Progenitor cell of endocrine pancreas (in vitro differentiated cells): ENCODE measurements at regions not wholly inside any gene's neighbourhood (a gene's known extent, or its start where the extent isn't known, plus 50 kb on each side); places are given as distances from the start of the nearest gene placed in this dataset.

Experiments used
- DNase-seq: peaks from one replicate; pipeline ENCODE4 v3.0.0; 2021; ENCODE audit warnings: low spot score; ENCODE audit not compliant: unreplicated experiment
- H3K27ac Mint-ChIP-seq: 2 replicates; pipeline ENCODE4 v1.8.0; 2021; ENCODE audit warnings: mild to moderate bottlenecking, moderate library complexity, mixed read lengths
- H3K27me3 Mint-ChIP-seq: 2 replicates; pipeline ENCODE4 v1.8.0; 2021; ENCODE audit warnings: mixed read lengths
- H3K36me3 Mint-ChIP-seq: 2 replicates; pipeline ENCODE4 v1.8.0; 2022; ENCODE audit warnings: mixed read lengths; ENCODE audit not compliant: insufficient read depth
- H3K4me1 Mint-ChIP-seq: 2 replicates; pipeline ENCODE4 v1.8.0; 2021; ENCODE audit warnings: low read depth, mixed read lengths
- H3K4me3 Mint-ChIP-seq: 2 replicates; pipeline ENCODE4 v1.8.0; 2021; ENCODE audit warnings: low read depth, mild to moderate bottlenecking, moderate library complexity, mixed read lengths
- H3K9me3 Mint-ChIP-seq: 2 replicates; pipeline ENCODE4 v1.8.0; 2021; ENCODE audit warnings: low read depth, mixed read lengths
- TF ChIP-seq, protein P1 (sequence below): fragments of 200-600 bp; sonication (generic); IDR thresholded peaks from one replicate; pipeline ENCODE4 v1.5.0; 2021; ENCODE audit warnings: antibody characterized with exemption, mild to moderate bottlenecking; ENCODE audit not compliant: unreplicated experiment

DNA sequence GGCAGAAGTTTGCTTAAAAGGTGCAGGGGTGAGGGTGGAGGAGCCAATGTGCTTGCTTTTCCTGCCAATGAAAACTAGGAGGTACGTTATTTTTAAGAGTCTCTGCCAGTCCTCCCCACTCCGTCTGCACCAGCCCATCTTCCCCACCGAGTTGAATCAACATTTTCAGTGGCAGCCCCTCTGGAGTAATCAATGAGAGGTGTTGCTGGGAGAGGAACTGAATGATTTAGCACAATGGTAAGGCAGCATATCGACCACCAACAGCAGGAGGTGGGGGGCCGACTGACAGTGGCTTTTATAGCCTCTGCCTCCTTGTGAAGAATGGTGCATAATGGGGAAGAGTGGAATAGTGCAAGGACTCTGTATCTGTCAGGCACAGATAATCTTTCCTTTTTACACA, 1465.0 kb upstream of the GOT2 start:
- Mint-ChIP-seq H3K4me1 (peaks cover 18% of the 10 kb centered on the region), H3K9me3 (no peaks in the 10 kb centered on the region), H3K27ac (no peak overlapping the region), H3K27me3 (no peaks in the 10 kb centered on the region), H3K36me3 (no peaks in the 10 kb centered on the region), H3K4me3 (no peak overlapping the region)
- TF ChIP-seq, protein P1, sequence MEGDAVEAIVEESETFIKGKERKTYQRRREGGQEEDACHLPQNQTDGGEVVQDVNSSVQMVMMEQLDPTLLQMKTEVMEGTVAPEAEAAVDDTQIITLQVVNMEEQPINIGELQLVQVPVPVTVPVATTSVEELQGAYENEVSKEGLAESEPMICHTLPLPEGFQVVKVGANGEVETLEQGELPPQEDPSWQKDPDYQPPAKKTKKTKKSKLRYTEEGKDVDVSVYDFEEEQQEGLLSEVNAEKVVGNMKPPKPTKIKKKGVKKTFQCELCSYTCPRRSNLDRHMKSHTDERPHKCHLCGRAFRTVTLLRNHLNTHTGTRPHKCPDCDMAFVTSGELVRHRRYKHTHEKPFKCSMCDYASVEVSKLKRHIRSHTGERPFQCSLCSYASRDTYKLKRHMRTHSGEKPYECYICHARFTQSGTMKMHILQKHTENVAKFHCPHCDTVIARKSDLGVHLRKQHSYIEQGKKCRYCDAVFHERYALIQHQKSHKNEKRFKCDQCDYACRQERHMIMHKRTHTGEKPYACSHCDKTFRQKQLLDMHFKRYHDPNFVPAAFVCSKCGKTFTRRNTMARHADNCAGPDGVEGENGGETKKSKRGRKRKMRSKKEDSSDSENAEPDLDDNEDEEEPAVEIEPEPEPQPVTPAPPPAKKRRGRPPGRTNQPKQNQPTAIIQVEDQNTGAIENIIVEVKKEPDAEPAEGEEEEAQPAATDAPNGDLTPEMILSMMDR = no peak
- no peak for DNase-seq

DNA sequence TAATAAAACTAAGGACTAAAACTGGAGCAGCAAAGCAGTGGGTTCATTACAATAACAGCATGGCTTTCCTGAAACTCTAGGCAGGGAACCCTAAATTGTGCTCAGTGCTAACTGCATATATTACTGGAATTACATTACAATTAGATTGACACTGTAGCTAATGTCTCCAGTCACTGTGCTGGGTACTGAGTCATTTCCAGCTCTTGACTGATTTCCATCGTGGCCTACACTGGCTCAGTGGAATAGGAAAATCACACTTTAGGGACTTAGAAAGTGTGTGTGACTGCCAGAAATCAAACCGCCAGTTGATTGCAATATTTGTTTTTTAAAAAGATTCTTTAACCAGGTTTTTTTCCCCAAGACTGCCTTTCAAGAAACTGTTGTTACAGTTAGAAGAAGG, 1447.4 kb upstream of the GOT2 start:
- H3K4me3 Mint-ChIP-seq = no peak overlapping the region
- DNase-seq = no peak
- H3K9me3 Mint-ChIP-seq = no peaks in the 10 kb centered on the region
- no peaks in the 10 kb centered on the region for H3K4me1 Mint-ChIP-seq
- H3K36me3 Mint-ChIP-seq = no peaks in the 10 kb centered on the region
- H3K27me3 Mint-ChIP-seq = no peaks in the 10 kb centered on the region
- TF ChIP-seq, protein P1 = no peak
- no peak overlapping the region for H3K27ac Mint-ChIP-seq

DNA sequence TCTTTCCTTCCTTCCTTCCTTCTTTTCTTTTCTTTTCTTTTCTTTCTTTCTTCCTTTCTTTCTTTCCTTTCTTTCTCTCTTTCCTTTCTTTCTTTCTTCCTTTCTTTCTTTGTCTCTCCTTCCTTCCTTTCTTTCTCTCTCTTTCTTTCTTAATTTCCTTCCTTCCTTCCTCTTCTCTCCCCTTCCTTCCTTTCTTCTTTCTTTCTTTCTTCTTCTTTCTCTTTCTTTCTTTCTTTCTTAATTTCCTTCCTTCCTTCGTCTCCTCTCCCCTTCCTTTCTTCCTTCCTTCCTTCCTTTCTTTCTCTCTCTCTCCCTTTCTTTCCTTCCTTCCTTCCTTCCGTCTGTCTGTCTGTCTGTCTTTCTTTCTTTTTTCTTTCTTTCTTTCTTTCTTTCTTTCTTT, 1446.5 kb upstream of the GOT2 start:
- Mint-ChIP-seq H3K9me3 (no peaks in the 10 kb centered on the region), H3K4me1 (no peaks in the 10 kb centered on the region), H3K27ac (no peak overlapping the region), H3K4me3 (no peak overlapping the region), H3K27me3 (no peaks in the 10 kb centered on the region), H3K36me3 (no peaks in the 10 kb centered on the region)
- no peak for DNase-seq
- TF ChIP-seq, protein P1 = no peak

DNA sequence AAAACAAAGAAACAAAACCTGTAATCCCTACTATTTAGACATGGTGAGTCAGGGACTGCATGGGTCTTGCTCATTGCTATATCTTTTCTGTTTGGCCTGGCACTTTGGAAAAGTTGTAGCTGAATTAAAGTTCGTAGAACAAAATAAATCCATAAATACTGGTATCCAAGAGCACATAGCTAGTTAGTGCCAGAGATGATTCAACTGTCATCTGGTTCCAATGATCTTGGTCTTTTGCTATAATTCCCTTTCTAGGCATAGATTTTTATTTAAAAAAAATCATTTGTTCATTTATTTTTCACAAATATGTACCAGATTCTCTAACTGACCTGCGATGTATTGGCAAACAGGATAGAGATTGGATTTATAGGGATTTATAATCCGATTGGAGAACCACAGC, 1436.1 kb upstream of the GOT2 start:
- no peaks in the 10 kb centered on the region for H3K36me3 Mint-ChIP-seq
- H3K9me3 Mint-ChIP-seq = no peaks in the 10 kb centered on the region
- no peak overlapping the region for H3K4me3 Mint-ChIP-seq
- H3K27ac Mint-ChIP-seq = no peak overlapping the region
- no peak for DNase-seq
- no peaks in the 10 kb centered on the region for H3K4me1 Mint-ChIP-seq
- H3K27me3 Mint-ChIP-seq = no peaks in the 10 kb centered on the region
- TF ChIP-seq, protein P1 = no peak

DNA sequence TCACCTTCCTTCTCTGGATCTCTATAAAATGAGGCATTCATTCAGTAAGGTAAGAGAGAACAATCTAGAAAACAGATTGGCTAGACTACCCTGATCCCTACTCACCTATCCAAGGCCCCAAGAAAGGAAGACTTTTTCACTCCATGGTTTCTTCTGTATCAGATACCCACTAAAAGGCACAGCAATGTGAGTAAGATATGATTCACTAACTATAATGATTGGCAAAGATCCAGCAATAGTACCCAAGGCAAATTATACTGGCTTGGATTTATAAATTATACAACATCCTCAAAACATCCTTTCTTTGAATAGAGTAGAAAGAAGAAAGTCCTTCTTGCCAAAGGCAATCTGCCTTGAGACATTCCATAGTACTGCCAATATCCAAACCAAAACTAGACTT, 1432.0 kb upstream of the GOT2 start:
- Mint-ChIP-seq H3K27ac (no peak overlapping the region), H3K4me3 (no peak overlapping the region), H3K27me3 (no peaks in the 10 kb centered on the region), H3K36me3 (no peaks in the 10 kb centered on the region), H3K4me1 (no peaks in the 10 kb centered on the region), H3K9me3 (no peaks in the 10 kb centered on the region)
- TF ChIP-seq, protein P1 = no peak
- no peak for DNase-seq
